ENCODE measurements at regions not wholly inside any gene's neighbourhood (a gene's known extent, or its start where the extent isn't known, plus 50 kb on each side); places are given as distances from the start of the nearest gene placed in this dataset.

DNA sequence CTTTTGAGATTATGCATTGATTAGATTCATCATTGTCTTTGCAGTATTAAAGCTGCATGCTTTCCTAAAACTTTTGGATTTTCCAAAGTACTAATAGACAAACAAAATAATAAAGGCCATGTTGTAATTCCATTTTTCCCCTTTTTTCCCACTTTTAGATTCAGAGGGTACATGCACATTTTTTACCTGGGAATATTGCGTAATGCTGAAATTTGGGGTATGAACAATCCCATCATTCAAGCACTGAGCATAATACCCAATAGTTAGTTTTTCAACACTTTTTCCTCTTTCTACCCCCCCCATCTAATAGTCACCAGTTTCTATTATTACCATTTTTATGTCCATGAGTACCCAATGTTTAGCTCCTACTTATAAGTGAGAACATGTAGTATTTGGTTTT lies 1863.6 kb downstream of the STIM2 start:
- TF ChIP-seq POLR2A (IDR thresholded peaks at IDR 0.05; ENCODE audit: low read length) (no peak), GATA1 (IDR thresholded peaks at IDR 0.05; ENCODE audit: low read depth, low read length) (no peak)
